SH-SY5Y (cell line): ENCODE measurements at regions not wholly inside any gene's neighbourhood (a gene's known extent, or its start where the extent isn't known, plus 50 kb on each side); places are given as distances from the start of the nearest gene placed in this dataset.

Experiments used
- GATA2 ChIP-seq: IDR thresholded peaks from 2 replicates; pipeline ENCODE4 v1.6.1; 2011; ENCODE audit warnings: mild to moderate bottlenecking, low read depth, low read length
- GATA3 ChIP-seq: IDR thresholded peaks from 2 replicates; pipeline ENCODE4 v1.6.1; 2011; ENCODE audit warnings: low read depth, mild to moderate bottlenecking, low read length, moderate library complexity

- TF ChIP-seq GATA2 (no peak), GATA3 (no peak)
Measured at GRCh38 chr12:28710882-28711281, 438.2 kb upstream of the FAR2 start.
